IMR-90 (cell line): ENCODE measurements at regions not wholly inside any gene's neighbourhood (a gene's known extent, or its start where the extent isn't known, plus 50 kb on each side); places are given as distances from the start of the nearest gene placed in this dataset.

Experiments used
- CTCF ChIP-seq: conservative IDR thresholded peaks from 2 replicates; pipeline ENCODE4 v1.5.1; 2012; ENCODE audit warnings: mild to moderate bottlenecking, low read depth, low read length, improper control_type of control experiment
- NFE2L2 ChIP-seq: fragments of 150-350 bp; IDR thresholded peaks from 2 replicates; pipeline ENCODE4 v1.6.1; 2016; ENCODE audit warnings: low read depth, mild to moderate bottlenecking, low read length
- POLR2A ChIP-seq: IDR thresholded peaks from 2 replicates; pipeline ENCODE4 v1.6.1; 2012; ENCODE audit warnings: mild to moderate bottlenecking, low read depth, low read length

- no peak for TF ChIP-seq NFE2L2
- no peak for TF ChIP-seq CTCF
- no peak for TF ChIP-seq POLR2A
Measured at GRCh38 chr2:7755879-7756278, 838.7 kb downstream of the RNF144A start.
